HG02571 (cell line): ENCODE measurements at regions not wholly inside any gene's neighbourhood (a gene's known extent, or its start where the extent isn't known, plus 50 kb on each side); places are given as distances from the start of the nearest gene placed in this dataset.
"Not testable (repeated sequence)": the region's sequence is repeated elsewhere in the genome, so short reads cannot be mapped to it uniquely, and the experiment has no call there.

Source experiments
- ATAC-seq: cut with Tn5 transposase; IDR thresholded peaks from one replicate; pipeline ENCODE4 v1.9.1; 2021; ENCODE audit warnings: mild to moderate bottlenecking, moderate library complexity; ENCODE audit not compliant: unreplicated experiment

- no peak for ATAC-seq
These were observed 281.6 kb downstream of the SLC7A11 start for GRCh38 chr4:137960371-137961050.

GRCh38 chr4:137957806-137958205 is 284.3 kb downstream of the SLC7A11 start:
- no peak for ATAC-seq

- no peak for ATAC-seq
These were observed 285.9 kb downstream of the SLC7A11 start for GRCh38 chr4:137956256-137956655.

- ATAC-seq: no peak
These were observed 286.6 kb downstream of the SLC7A11 start for GRCh38 chr4:137955595-137955994.

- ATAC-seq: no peak
These were observed 290.0 kb downstream of the SLC7A11 start for GRCh38 chr4:137952116-137952515.

GRCh38 chr4:137950286-137950685 is 291.9 kb downstream of the SLC7A11 start:
- no peak for ATAC-seq

GRCh38 chr4:137949746-137950145 is 292.4 kb downstream of the SLC7A11 start:
- ATAC-seq: no peak

- no peak for ATAC-seq
These were observed 295.5 kb downstream of the SLC7A11 start for GRCh38 chr4:137946453-137947174.

GRCh38 chr4:137942815-137943214 is 299.3 kb downstream of the SLC7A11 start:
- not testable (repeated sequence) for ATAC-seq

- ATAC-seq: not testable (repeated sequence)
These were observed 300.1 kb downstream of the SLC7A11 start for GRCh38 chr4:137942015-137942515.

GRCh38 chr4:137934911-137935310 is 307.2 kb downstream of the SLC7A11 start:
- no peak for ATAC-seq

- ATAC-seq: no peak
These were observed 308.1 kb downstream of the SLC7A11 start for GRCh38 chr4:137934046-137934445.

- ATAC-seq: no peak
These were observed 314.2 kb downstream of the SLC7A11 start for GRCh38 chr4:137927972-137928371.

GRCh38 chr4:137923494-137923893 is 318.7 kb downstream of the SLC7A11 start:
- ATAC-seq: no peak

GRCh38 chr4:137922721-137923120 is 319.4 kb downstream of the SLC7A11 start:
- ATAC-seq: no peak

- no peak for ATAC-seq
These were observed 332.4 kb downstream of the SLC7A11 start for GRCh38 chr4:137909529-137910309.

GRCh38 chr4:137905930-137906329 is 336.2 kb downstream of the SLC7A11 start:
- ATAC-seq: no peak

- ATAC-seq: no peak
These were observed 341.0 kb downstream of the SLC7A11 start for GRCh38 chr4:137901114-137901513.

GRCh38 chr4:137896221-137896737 is 345.9 kb downstream of the SLC7A11 start:
- ATAC-seq: no peak

- not testable (repeated sequence) for ATAC-seq
These were observed 346.6 kb downstream of the SLC7A11 start for GRCh38 chr4:137895515-137895914.

- ATAC-seq: no peak
These were observed 350.0 kb downstream of the SLC7A11 start for GRCh38 chr4:137892134-137892533.
